EL (cell line): ENCODE measurements at regions not wholly inside any gene's neighbourhood (a gene's known extent, or its start where the extent isn't known, plus 50 kb on each side); places are given as distances from the start of the nearest gene placed in this dataset.

Experiments
- DNase-seq: peaks from one replicate; pipeline ENCODE4 v3.0.0-alpha.2; 2016

DNA sequence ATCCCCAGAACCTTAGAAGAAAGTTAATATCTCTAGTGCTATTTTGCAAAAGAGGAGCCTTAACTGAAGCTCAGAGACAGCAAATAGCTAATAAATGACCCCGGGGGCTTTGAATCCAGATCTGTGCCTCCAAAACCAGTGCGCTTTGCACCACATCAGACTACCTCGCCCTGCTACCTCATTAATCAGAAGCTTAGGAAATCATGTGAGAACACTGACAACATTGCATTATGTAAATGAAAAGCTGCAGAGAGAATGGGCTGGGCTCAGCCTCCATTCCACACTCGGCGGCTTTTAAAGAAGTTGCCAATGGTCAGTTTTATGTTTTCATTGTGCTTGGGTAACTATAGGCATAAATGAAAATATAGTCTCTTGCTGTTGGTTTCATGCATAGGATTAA, 54.0 kb upstream of the STMND1 start:
- no peak for DNase-seq

DNA sequence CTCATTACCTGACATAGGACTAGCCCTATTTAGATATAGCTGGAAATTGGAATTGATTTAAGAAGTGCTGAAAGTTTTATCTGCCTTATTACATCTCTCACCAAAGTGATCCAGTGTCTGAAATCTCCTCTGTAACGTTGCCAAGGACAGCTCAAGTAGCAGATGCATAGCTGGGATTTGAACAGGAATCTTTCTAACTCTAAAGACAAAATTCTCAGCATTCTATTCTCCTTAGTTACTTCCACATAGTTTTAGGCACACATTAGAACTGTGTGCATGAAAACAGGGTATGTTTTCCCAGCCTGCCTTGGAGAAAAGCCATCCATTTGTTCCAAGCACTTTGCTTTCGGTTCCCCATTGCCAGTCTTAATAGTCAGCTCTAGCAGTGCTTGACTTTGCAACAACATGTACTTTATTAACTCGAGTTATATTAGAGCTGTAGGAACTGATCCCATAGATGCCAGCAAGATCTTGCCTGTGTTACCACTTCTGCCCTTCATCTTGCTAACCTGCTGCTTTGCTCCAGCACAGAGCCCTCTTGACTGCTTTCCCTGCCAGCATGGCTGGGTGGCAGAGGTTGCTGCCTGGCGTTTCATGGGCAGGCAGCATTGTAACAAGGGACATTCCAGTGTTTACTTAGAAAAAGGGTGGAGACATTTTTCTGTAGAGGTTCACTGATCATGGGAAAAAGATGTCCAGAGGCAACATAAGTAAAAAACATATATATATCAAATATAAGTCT, 56.1 kb upstream of the STMND1 start:
- DNase-seq, result peak; percentile 77

DNA sequence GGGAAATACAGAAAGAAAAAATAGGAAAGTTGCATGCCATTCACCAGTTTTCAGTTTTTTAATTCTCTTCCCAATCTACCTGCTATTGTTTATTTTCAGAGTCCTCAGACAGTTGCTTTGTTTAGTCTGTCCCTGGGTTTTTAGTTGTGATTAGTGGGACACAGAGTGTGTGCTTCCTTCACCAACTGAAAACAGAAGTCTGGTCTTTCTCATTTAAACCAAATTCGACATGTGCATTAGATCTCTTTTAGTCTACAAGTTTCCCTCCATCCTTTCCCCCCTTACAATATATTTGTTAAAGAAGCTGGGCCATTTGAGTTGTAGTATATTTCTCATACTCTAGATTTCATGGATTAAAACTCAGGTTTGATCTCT, 58.7 kb upstream of the STMND1 start:
- no peak for DNase-seq

DNA sequence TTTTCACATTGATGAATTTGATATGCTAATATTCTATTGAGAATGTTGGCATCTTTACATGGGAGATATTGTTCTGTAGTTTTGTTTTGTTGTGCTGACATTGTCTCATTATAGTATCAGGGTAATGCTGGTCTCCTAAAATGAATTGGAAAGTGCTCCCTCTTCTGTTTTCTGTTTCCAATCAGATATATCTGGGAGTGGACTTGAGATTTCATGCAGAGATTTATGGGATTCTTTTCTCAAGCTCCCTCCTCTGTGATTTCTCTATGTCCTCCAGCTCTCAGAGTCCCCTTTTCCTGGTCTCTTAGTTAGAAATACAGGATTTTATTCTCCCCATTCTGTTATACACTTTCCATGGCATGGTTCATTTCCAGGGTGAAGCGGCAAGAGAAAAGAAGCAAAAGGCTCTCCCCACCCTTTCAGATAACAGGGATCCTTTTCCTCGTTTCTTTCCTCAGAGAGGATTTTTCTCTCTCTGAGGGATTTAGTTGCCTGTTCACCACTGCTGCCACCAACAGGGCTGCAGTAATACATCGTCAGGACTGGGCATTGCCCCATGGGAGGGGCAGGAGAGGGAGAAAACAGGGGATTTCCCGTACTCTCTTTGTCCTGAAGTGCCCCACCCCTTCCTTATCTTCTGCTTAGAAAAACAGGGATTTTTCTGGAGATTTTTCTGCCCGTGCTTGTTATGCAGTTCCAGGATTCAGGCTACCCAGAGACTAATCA, 59.3 kb upstream of the STMND1 start:
- DNase-seq, result peak; percentile 79

DNA sequence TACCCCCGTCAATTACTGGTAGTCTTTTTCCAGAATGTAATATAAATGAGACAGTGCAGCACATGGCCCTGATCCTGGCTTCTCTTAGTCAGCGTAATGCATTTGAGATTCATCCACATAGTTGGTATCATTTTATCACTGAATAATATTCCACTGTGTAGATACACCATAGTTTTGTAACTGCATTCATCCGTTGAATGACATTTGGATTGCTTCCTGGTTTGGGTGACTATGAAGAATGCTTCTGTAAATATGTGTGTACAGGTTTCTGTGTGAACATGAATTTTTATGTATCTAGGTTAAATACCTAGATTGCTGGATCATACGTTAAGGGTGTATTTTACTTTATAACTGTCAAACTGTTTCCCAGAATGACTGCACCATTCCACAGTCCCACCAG, 62.6 kb upstream of the STMND1 start:
- DNase-seq, result no peak

DNA sequence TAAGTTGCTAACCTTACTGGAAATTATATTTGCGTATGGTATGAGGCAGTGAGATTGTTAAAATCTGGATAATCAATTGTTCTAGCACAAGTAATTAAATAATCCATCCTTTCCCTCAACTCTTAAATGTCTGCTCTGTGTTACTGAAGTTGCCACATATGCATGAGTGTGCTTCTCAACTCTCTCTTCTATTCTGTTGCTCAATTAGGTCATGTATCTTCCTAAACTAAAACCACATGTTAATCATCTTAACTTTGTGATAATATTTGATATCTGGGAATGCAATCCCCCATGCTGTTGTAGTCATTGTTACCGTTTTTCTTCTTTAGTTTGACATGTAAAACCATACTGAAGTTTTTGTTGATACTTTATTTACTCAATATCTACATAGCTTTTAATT, 63.5 kb upstream of the STMND1 start:
- peak; percentile 31 for DNase-seq

DNA sequence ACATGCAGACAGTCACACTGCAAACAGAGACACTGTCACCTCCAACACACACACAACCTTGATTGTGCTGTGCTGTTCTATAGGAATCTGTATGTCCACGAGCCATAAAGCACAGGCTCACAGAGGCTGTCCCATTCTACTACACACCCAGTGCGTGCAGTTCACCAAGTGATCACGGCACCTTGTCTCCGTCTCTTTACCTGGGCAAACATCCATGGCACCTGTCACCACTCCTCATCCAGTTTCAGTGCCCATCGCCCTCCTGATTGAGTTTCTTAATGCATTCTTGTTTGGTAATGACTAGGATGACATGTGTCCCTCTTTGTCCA, 65.8 kb upstream of the STMND1 start:
- no peak for DNase-seq

DNA sequence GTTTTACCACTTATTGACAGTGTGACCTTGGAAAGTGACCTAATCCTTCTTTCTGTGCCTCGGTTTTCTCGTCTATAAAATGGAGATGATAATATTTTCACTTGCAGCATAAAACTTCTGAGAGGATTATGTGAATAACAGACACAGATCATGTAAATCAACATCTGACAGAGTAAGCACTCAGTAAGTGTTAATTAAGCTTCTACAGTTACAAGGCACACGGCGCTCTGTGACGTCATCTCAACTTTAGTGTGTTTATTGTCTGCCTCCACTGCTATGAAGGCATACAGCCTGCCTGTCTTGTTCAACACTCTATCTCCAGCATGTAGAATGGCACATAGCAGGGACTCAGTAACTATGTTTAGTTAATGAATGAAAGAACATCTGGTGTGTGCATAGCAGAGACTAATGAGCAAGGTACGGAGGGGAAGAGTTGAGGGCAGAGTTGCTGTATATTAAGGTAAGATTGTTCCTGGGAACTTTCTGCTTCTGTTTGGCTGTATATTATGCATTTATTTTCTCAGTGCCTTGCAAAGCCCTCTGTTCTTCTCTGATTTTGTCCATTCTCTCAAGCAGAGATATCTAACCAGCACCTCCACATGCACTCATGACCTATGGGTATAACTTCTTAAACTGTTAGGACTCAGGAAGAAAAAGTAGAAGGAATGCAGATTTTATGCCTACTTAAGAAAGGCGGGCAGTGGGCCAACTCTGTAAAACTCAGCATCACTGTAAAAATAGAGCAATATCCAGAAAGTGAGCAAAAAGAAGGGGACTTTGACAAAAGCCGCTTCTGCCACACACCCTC, 66.4 kb upstream of the STMND1 start:
- DNase-seq, result no peak

DNA sequence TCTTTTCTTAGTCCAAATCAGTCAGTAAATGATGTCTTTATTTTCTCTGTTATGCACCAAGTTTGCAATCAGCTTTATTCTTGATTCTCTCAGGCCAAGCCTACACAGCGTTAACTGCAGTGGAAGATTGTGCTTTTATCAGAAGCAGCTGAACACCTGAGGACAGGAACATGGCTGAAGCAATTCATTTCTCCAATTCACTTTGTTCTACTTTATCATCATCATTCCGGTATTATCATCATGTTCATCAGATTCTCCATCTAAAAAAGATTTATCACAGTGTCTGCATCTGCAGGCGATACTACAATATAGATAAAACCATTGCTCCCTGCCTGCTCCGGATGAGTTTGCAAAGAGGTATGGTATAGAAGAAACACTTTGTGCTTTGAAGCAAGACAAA, 68.1 kb upstream of the STMND1 start:
- DNase-seq, result no peak

DNA sequence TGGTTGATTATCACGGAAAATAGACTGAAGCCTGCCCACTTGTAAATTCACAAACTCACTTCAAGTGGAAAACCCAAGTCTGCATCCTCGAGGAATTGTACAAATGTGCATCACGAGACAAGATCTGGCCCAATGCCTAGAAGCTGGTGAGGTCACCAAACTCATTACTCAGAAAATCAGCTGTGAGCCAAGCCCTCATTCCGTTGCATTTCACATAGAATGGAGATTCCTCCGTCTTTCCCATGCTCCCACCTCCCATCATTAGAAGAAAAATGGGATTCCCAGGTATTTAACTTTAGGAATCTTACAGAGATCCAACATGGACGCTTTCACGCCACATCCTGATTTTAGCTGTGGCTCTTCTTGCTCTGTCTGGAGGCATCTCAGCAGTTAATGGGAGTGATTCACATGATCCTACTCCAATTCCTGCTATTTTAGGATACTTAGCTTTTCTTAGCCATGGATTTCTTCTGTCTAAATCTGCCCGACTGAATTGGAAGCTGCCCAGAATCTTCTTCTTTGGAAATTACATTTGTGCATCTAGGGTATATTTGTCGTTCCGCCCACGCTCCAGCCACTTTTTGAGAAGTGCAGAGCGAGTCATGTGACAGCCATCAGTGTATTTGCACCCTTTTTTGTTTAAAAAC, 68.7 kb upstream of the STMND1 start:
- DNase-seq, result peak; percentile 96

DNA sequence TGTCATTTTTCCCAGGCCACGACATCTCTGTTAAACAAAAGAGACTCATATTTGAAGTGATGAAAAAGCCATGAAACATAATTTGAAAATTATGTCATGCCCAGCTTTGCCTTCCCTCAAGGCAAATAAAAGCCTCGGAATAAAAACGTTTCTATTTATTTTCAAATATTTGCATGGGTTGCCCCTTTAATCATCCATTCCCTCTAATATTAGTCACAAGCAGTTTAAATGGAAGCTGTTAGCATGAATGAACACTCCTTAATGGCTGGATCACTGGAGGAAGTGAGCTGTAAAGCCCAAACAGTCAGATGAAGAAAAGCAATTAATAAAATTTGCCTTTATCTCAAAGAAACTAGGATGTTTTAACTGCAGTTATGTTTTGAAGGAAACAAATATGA, 69.3 kb upstream of the STMND1 start:
- peak; percentile 87 for DNase-seq

DNA sequence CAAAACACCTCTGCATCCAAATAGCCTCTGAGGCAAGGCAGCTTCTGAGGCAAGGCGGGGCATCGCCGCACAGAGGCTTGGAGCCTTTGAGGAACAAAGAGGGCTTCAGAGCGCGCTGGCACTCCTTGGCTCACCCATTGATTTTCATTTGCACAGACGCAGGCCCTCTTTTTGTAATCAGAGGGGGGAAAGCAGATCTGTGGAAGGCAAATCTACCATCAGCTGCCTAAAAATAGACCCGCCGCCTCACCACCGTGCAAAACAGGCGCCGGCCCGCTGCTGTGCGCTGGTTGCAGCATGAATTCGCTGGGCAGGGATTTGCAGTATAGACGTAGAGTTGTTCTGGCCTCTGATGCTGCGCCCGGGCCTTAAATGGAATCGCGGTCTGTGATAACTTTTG, 69.9 kb upstream of the STMND1 start:
- DNase-seq, result no peak

DNA sequence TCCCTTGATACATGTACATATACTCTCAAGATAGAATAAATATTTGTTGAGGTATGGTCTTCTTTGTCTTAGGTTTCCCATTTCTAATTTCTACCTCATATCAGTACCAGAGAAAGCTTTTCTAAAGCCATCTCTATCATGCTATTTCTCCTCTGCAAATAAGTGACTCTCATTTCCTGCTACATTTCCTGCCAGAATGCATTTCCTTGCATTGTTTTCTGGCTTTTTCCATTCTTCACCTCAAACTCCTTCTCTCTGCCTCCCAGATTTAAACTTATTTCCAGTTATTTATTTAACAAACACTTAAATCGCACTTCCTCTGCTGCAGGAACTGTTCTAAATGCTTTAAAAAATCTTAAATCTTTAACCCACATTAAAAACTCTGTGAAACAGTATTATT, 74.4 kb upstream of the STMND1 start:
- DNase-seq, result no peak

DNA sequence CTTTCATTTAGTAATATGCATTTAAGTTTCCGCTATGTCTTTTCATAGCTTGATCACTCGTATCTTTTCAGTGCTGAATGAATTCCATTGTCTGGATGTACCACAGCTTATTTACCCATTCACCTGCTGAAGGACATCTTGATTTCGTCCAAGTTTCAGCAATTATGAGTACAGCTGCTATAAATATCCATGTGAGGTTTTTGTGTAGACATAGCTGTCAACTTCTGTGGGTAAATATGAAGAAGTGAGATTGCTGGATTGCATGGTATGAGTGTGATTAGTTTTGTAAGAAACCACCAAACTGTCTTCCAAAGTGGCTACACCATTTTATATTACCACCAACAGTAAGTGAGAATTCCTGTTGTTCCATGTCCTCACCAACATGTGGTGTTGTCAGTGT, 79.2 kb upstream of the STMND1 start:
- no peak for DNase-seq

DNA sequence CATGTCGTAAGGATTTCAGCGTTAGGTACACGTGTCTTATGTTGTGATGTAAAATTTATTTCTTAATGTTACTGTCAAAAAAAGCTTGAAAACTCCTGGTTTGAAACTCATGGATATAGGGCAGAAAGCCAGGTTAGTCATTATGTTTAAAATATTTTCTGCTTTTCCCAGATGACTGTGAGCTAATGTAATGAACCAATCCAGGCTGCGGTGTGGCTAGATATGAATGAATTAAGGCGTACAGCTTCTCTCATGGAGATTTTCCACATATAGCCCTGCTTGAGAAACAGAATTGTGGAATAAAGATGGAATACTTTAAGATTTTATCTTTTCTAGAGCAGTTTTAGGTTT, 80.3 kb upstream of the STMND1 start:
- peak; percentile 52 for DNase-seq

DNA sequence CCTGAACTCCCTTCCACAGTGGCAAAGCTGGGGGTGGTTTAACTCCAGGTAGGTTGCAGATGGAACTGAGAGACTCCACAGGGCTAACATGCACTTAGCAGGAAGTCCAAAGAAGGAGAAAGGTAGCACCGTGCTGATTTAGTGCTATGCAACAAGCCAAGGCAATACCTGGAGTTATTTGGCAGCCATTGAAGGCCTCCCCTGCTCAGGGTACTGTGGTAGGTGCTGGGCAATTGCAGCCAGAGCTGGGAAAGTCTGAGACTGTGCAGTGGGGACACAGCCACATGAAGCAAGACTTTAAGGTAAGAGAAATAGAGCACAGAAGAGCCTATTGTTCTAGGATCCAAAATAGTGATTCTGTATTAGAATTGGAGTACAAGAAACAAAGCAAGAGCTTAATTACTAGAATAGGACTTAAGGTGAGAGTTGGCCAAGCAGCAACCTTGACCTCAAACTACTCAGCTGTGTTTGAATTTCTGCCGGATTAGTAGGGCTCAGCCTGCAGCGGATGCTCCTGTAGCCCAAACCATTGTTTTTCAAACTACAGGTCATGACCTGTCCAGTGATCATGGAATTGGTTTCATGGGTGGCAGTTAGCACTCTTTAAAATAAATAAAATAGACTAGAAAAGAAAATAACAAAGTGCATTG, 80.8 kb upstream of the STMND1 start:
- no peak for DNase-seq

DNA sequence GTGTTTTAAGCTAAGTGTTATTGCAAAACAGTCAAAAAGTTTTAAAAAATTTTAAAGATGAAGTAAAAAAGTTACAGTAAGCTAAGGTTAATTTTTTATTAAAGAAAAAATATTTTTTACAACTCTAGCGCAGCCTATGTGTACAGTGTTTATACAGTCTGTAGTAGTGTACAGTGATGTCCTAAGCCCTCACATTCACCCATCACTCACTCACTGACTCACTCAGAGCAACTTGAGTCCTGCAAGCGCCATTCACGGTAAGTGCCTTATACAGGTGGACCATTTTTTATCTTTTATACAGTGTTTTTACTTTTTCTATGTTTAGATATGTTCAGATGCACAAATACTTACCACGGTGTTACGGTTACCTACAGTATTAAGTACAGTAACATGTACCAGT, 83.4 kb upstream of the STMND1 start:
- DNase-seq, result no peak

DNA sequence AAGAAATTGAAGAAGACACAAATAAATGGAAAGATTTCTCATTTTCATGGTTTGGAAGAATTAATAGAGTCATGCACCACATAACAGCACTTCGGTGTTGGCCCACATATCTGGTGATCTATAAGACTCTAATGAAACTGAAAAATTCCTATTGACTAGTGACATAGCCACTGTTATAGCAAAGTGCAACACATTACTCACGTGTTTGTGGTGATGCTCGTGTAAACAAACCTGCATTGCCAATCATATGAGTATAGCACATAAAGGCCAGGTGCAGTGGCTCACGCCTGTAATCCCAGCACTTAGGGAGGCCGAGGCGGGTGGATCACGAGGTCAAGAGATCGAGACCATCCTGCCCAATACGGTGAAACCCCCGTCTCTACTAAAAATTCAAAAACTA, 84.4 kb upstream of the STMND1 start:
- no peak for DNase-seq

DNA sequence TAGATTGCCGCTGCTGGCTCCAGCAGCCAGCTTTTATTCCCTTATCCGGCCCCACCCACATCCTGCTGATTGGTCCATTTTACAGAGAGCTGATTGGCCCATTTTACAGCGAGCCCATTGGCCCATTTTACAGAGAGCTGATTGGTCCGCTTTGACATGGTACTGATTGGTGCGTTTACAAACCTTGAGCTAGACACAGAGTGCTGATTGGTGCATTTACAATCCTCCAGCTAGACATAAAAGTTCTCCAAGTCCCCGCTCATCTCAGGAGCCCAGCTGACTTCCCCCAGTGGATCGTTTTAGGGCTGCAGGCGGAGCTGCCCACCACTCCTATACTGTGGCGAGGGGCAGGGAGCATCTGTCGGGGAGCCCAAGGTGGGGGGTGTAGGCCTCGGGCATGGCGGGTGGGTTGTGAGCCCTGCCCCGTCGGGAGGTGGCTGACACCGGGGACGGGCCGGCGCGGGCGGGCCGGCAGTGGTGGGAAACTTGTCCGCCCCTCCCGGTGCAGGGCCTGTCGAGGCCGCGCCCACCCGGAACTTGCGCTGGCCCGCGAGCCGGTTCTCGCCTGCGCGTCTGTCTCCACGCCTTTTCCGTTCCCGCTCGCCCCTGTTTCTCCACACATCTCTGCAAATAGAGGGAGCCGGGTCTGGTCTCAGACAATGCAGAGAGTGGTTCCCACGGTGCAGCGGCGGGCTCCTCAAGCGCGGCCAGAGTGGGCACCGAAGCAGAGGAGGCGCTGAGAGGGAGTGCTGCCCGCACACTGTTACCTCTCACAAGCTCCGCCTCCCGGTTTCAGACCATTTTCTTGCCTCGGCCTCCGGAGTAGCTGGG, 86.1 kb upstream of the STMND1 start:
- no peak for DNase-seq

DNA sequence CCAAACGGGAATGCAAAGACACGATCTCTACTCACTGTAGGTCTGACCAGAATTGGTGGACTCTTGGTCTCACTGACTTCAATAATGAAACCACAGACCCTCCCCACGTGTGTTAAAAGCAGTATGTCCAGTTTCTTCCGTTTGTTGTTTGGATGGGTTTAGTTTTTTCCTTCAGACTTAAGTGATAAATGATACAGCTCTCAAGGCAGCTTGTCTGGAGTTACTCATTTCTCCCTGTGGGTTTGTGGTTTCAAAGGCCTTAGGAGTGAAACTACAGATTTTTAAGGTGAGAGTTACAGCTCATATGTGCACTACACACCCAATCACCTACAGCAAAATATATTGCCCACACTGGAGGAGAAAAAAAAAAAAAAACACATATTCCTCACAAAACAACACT, 86.7 kb upstream of the STMND1 start:
- no peak for DNase-seq

DNA sequence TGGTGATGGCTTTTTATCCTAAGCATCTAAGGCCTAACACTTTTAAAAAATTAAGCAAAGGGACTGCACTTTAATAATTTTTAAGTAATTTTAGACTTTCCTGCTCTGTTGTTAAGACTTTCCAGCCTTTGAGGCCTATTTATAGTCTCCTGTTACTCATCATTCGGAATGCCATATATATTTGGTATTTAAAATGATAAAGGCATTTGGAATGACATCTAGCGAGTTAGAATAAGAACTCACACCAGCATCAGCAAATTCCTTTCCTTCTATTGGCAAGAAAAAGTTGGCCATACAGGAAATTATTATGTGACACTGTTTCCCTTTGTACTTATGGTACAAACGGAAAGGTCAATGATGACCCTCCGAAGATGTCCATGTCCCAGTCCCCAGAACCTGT, 88.1 kb upstream of the STMND1 start:
- peak; percentile 88 for DNase-seq
